ENCODE measurements at regions not wholly inside any gene's neighbourhood (a gene's known extent, or its start where the extent isn't known, plus 50 kb on each side); places are given as distances from the start of the nearest gene placed in this dataset.

DNA sequence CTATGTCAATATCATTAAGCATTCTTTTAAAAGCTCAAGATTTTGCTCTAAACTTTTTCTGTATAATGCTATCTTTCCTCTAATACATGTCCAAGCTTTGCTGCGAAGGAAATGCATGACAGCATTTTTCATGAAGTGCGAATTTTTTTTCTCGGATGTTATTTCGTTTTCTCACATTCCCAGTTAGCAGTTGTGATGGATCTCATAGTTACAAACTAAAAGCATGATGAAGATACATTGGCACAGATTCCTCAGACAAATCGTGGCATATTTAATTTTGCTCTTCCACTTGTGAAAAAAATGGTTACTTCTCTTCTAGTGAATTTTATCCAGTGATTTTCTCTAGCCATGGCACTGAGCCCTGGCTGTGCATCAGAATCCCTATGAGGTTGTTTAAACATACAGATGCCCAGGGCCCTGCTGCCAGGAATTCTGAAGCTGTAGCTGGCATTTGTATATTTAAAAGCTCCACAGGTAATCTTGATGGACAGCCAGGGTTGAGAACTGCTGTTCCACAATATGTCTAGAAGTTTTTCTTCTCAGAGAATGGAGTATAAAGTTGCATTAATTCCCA, 299.8 kb upstream of the NEBL start:
- TF ChIP-seq, protein P1, sequence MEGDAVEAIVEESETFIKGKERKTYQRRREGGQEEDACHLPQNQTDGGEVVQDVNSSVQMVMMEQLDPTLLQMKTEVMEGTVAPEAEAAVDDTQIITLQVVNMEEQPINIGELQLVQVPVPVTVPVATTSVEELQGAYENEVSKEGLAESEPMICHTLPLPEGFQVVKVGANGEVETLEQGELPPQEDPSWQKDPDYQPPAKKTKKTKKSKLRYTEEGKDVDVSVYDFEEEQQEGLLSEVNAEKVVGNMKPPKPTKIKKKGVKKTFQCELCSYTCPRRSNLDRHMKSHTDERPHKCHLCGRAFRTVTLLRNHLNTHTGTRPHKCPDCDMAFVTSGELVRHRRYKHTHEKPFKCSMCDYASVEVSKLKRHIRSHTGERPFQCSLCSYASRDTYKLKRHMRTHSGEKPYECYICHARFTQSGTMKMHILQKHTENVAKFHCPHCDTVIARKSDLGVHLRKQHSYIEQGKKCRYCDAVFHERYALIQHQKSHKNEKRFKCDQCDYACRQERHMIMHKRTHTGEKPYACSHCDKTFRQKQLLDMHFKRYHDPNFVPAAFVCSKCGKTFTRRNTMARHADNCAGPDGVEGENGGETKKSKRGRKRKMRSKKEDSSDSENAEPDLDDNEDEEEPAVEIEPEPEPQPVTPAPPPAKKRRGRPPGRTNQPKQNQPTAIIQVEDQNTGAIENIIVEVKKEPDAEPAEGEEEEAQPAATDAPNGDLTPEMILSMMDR (IDR thresholded peaks at IDR 0.05; ENCODE audit: borderline replicate concordance, extremely low read depth, low read length, poor library complexity, severe bottlenecking), result no peak
- TF ChIP-seq EZH2 (IDR thresholded peaks at IDR 0.05; ENCODE audit: borderline replicate concordance, low read depth, low read length, severe bottlenecking), result no peak

Measured in DND-41 (cell line).